Parathyroid adenoma (tissue), 2 donors: ENCODE measurements at regions not wholly inside any gene's neighbourhood (a gene's known extent, or its start where the extent isn't known, plus 50 kb on each side); places are given as distances from the start of the nearest gene placed in this dataset.

ENCODE experiments used
- H2AFZ ChIP-seq: fragments of 300-600 bp; sonication (generic); one replicate; pipeline ENCODE4 v1.7.0; 2017; ENCODE audit warnings: antibody characterized with exemption, mild to moderate bottlenecking
- H3K27ac ChIP-seq: fragments of 300-600 bp; sonication (generic); one replicate; pipeline ENCODE4 v1.7.0; 2017
- H3K27me3 ChIP-seq: fragments of 300-600 bp; sonication (generic); one replicate; pipeline ENCODE4 v1.7.0; 2017; ENCODE audit warnings: low read length; ENCODE audit not compliant: control insufficient read depth, insufficient read depth
- H3K36me3 ChIP-seq: fragments of 300-600 bp; sonication (generic); one replicate; pipeline ENCODE4 v1.7.0; 2017; ENCODE audit warnings: low read length; ENCODE audit not compliant: control insufficient read depth, insufficient read depth
- H3K4me1 ChIP-seq: fragments of 300-600 bp; sonication (generic); one replicate; pipeline ENCODE4 v1.7.0; 2017; ENCODE audit warnings: control low read depth
- H3K4me2 ChIP-seq: fragments of 300-600 bp; sonication (generic); one replicate; pipeline ENCODE4 v1.7.0; 2017; ENCODE audit warnings: low read length
- H3K4me3 ChIP-seq: fragments of 300-600 bp; sonication (generic); one replicate; pipeline ENCODE4 v1.7.0; 2017; ENCODE audit warnings: low read depth, low read length
- H3K79me2 ChIP-seq: fragments of 300-600 bp; sonication (generic); one replicate; pipeline ENCODE4 v1.7.0; 2017; ENCODE audit warnings: control low read depth
- H3K9ac ChIP-seq: fragments of 300-600 bp; sonication (generic); one replicate; pipeline ENCODE4 v1.7.0; 2017; ENCODE audit warnings: mild to moderate bottlenecking
- H3K9me3 ChIP-seq: fragments of 300-600 bp; sonication (generic); one replicate; pipeline ENCODE4 v1.7.0; 2017; ENCODE audit warnings: low read length; ENCODE audit not compliant: control insufficient read depth
- CTCF ChIP-seq: fragments of 300-600 bp; sonication (generic); IDR thresholded peaks from one replicate; pipeline ENCODE4 v1.7.0; 2017; ENCODE audit warnings: antibody characterized with exemption, mild to moderate bottlenecking
- donor health status: primary hyperparathyroidism.

DNA sequence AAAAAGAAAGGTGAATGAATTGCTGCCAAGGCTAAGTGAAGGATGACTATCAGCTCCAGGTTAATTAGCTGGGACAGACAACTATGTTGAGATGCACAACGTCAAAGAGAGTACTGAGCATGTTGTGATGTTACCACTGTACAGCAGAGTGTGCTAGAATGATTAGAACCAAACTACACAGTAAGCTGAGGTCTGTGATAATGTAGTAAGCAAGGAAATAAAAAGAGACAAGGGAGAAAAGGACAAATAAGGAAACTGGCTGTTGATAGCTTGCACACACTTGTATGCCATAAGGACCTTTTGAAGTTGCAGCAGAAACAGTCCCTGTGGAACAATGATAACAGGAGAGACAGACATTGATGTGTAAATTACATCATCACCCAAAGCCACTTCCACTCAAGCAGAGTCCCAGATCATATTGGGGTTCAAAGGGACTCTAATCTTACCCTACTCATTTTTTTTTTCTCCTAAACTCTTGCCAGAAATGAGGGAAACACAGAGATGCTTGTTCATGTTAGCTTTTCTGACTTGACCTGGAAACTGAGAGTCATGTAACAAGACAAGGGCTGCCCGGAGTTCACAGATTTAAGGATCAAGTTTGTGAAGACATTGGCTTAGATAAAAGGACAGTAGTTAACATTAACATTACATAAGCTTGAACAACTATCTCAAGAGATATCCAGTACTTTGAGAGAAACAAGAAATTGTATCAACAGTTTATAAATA, 189.9 kb downstream of the CENPW start:
- no peak overlapping the region for H3K4me3 ChIP-seq
- no peaks in the 10 kb centered on the region for H3K36me3 ChIP-seq
- no peak overlapping the region for H2AFZ ChIP-seq
- no peak overlapping the region for H3K9ac ChIP-seq
- H3K27me3 ChIP-seq, result no peaks in the 10 kb centered on the region
- no peak overlapping the region for H3K4me2 ChIP-seq
- no peak for TF ChIP-seq CTCF
- H3K9me3 ChIP-seq, result no peaks in the 10 kb centered on the region
- no peak overlapping the region for H3K27ac ChIP-seq
- H3K4me1 ChIP-seq, result no peaks in the 10 kb centered on the region
- no peaks in the 10 kb centered on the region for H3K79me2 ChIP-seq

- Histone ChIP-seq H3K9ac (no peak overlapping the region), H3K79me2 (no peaks in the 10 kb centered on the region), H3K4me3 (no peak overlapping the region), H3K27ac (no peak overlapping the region), H3K27me3 (no peaks in the 10 kb centered on the region), H3K4me2 (no peak overlapping the region), H3K9me3 (no peaks in the 10 kb centered on the region), H3K36me3 (no peaks in the 10 kb centered on the region), H2AFZ (no peak overlapping the region), H3K4me1 (no peaks in the 10 kb centered on the region)
- no peak for TF ChIP-seq CTCF
Measured at GRCh38 chr6:126530775-126531174, 190.9 kb downstream of the CENPW start.

DNA sequence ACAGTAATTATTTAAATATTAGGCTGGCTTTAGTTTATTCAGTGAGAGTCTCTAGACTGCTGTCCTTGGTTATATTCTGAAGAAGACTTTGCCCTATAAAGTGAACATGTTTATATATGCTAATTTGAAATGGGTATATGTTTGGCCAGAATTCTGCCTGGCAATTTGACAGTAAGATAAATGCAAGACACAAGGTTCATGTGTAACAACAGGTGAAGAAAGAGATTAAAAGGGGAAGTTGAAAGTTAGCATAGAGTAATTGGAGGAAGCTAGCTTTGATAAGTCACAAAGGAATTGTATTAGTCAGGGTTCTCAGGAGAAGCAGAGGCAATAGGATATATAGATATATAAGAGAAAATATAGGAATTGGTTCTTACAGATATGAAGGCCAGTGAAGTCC, 191.4 kb downstream of the CENPW start:
- Histone ChIP-seq H3K36me3 (no peaks in the 10 kb centered on the region), H3K4me3 (no peak overlapping the region), H3K27me3 (no peaks in the 10 kb centered on the region), H3K9me3 (no peaks in the 10 kb centered on the region), H3K9ac (no peak overlapping the region), H3K27ac (no peak overlapping the region), H3K4me2 (no peak overlapping the region), H3K4me1 (no peaks in the 10 kb centered on the region), H3K79me2 (no peaks in the 10 kb centered on the region), H2AFZ (no peak overlapping the region)
- TF ChIP-seq CTCF, result no peak

DNA sequence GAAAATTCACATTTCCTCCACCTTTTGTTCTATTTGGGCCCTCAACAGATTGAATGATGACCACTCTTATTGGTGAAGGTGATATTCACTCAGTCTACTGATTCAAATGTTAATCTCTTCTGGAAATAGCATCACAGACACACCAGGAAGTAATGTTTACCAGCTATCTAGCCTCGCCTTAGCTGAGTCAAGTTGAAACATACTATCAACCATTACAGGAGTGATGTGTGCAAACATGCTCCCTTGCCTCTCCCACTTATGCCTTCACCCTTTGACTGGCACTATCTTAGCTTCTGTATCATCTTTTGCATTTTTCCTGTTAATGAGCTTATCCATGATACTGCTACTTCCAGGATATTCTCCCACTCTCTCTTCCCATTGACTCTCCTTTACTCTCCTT, 191.9 kb downstream of the CENPW start:
- no peak for TF ChIP-seq CTCF
- H3K79me2 ChIP-seq, result no peaks in the 10 kb centered on the region
- no peaks in the 10 kb centered on the region for H3K36me3 ChIP-seq
- no peak overlapping the region for H2AFZ ChIP-seq
- H3K9me3 ChIP-seq, result no peaks in the 10 kb centered on the region
- no peak overlapping the region for H3K9ac ChIP-seq
- H3K4me3 ChIP-seq, result no peak overlapping the region
- no peaks in the 10 kb centered on the region for H3K27me3 ChIP-seq
- no peak overlapping the region for H3K4me2 ChIP-seq
- no peaks in the 10 kb centered on the region for H3K4me1 ChIP-seq
- H3K27ac ChIP-seq, result no peak overlapping the region

DNA sequence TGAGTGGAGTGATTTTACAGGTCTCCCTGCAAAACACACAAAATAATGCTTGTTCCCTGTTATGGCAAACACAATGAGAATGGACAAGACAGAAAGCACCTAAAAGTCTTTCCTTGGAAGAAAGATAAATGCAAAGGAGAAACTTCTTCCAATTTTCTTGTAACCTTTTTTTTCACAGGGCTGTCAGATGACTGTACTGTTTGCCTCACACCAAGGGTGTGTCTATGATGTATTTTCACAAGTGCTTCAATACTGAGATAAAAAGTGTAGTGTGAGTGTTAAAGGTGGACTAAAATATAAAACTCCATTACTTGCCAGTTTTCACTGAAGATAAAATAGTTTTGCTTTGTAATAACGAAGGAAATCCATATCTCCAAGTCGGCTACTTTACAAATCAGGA, 194.5 kb downstream of the CENPW start:
- Histone ChIP-seq H3K79me2 (no peaks in the 10 kb centered on the region), H3K27me3 (no peaks in the 10 kb centered on the region), H3K4me2 (no peak overlapping the region), H3K27ac (no peak overlapping the region), H3K9me3 (no peaks in the 10 kb centered on the region), H3K36me3 (no peaks in the 10 kb centered on the region), H2AFZ (no peak overlapping the region), H3K4me1 (no peaks in the 10 kb centered on the region), H3K4me3 (no peak overlapping the region), H3K9ac (no peak overlapping the region)
- no peak for TF ChIP-seq CTCF
